ENCODE measurements at regions not wholly inside any gene's neighbourhood (a gene's known extent, or its start where the extent isn't known, plus 50 kb on each side); places are given as distances from the start of the nearest gene placed in this dataset.

DNA sequence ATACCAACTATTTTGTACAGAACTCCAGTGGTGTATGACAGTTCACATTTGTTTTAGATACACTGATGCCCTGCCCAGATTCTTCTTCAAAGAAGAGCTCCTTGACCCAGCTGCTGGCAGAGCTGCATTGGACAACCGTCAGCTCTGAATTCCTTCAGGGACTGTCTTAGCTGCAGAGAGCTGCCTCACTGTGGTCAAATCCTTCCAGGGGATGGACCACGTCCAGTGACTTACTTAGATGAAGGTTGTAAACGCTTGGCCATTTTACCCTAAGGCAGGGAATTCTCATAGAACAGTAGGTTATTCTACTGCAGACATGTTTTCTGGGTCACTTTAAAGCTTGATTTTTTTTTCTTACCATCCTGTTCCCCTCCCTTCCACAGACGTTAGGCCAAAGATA is 905.0 kb upstream of the ATXN7L3B start:
- TF ChIP-seq, protein P1, sequence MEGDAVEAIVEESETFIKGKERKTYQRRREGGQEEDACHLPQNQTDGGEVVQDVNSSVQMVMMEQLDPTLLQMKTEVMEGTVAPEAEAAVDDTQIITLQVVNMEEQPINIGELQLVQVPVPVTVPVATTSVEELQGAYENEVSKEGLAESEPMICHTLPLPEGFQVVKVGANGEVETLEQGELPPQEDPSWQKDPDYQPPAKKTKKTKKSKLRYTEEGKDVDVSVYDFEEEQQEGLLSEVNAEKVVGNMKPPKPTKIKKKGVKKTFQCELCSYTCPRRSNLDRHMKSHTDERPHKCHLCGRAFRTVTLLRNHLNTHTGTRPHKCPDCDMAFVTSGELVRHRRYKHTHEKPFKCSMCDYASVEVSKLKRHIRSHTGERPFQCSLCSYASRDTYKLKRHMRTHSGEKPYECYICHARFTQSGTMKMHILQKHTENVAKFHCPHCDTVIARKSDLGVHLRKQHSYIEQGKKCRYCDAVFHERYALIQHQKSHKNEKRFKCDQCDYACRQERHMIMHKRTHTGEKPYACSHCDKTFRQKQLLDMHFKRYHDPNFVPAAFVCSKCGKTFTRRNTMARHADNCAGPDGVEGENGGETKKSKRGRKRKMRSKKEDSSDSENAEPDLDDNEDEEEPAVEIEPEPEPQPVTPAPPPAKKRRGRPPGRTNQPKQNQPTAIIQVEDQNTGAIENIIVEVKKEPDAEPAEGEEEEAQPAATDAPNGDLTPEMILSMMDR (conservative IDR thresholded peaks at IDR 0.05), result no peak
- no peak for TF ChIP-seq EZH2 (IDR thresholded peaks at IDR 0.05; ENCODE audit: low read depth)
